ENCODE measurements at regions not wholly inside any gene's neighbourhood (a gene's known extent, or its start where the extent isn't known, plus 50 kb on each side); places are given as distances from the start of the nearest gene placed in this dataset.
A peak's percentile ranks its signal among the peaks of the same experiment; 100 is the strongest.

DNA sequence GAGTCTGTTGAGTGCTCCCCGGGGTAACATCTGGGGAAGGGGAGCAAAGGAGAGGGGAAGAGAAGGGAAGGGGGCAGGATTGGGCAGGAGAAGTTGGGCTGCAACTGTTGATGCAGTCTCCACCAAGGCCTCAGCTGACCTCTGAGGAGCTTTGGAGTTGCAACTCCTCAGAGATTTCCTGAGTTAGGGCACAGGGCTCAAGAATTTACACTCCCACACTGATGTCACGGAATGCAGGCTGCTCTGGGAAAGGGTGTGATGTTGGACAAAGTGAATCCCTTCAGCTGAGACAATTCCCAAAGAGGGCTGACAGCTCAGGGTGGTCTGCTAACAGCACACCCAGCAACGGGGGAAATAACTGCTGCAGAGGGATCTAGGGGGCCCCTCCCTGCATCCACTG lies 295.6 kb downstream of the PCNX1 start:
- DNase-seq (ENCODE audit: low spot score) = no peak

DNA sequence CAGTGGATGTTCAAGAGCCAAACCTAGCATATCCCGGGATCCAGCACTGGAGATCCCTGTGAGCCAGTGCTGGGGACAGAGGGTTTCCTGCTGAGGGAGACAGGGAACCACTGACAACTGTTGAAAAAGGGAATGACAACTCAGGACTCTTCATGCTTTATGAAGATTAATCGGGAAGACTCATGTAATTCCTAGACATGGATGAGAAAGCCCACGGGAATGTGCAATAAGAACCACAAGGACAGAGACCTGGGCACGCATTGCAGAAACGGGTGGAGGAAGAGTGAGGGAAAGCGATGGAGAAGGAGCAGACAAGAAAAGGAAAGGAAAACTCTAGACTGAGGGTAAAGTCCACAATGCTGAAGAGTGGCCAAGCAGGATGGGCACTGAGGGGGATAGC lies 296.0 kb downstream of the PCNX1 start:
- DNase-seq (ENCODE audit: low spot score) = no peak

GRCh38 chr14:71204231-71204630 lies 297.0 kb downstream of the PCNX1 start:
- no peak for DNase-seq (ENCODE audit: low spot score)

- no peak for DNase-seq (ENCODE audit: low spot score)
Measured at GRCh38 chr14:71204768-71205167, 297.5 kb downstream of the PCNX1 start.

DNA sequence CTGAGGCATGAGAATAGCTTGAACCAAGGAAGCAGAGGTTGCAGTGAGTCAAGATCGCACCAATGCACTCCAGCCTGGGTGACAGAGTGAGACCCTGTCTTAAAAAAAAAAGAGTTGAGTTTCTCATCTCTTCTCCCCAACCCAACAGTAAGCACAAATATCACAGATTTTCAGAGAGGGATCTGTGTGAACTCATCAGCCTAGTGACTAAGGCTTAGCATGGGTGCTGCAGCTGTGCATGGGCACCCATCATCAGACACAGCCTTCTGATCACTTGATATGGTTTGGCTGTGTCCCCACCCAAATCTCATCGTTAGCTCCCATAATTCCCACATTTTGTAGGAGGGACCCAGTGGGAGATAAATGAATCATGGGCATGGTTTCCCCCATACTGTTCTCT lies 298.9 kb downstream of the PCNX1 start:
- no peak for DNase-seq (ENCODE audit: low spot score)

GRCh38 chr14:71206766-71207371 lies 299.6 kb downstream of the PCNX1 start:
- DNase-seq (ENCODE audit: low spot score) = no peak

GRCh38 chr14:71208702-71209357 lies 301.6 kb downstream of the PCNX1 start:
- DNase-seq (ENCODE audit: low spot score) = no peak

- DNase-seq (ENCODE audit: low spot score) = no peak
Measured at GRCh38 chr14:71209888-71210287, 302.6 kb downstream of the PCNX1 start.

DNA sequence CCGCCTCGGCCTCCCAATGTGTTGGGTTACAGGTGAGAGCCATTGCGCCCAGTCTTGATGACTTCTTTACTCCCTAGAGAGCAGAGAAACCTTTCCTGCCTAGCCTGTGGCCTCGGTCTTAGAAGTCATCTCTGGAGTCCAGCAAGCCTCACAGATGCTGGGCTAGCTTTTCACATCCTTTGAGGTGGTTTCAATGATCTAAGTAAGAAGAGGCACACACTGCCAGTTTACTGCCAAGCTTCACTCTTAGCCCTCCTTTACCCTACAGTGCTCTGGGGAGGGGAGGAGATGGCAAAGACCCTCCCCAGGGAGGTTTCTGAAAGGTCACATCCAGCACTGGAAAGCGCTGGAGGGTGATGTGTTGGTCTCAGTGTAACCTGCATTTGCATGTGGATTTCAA lies 304.8 kb downstream of the PCNX1 start:
- DNase-seq (ENCODE audit: low spot score) = no peak

DNA sequence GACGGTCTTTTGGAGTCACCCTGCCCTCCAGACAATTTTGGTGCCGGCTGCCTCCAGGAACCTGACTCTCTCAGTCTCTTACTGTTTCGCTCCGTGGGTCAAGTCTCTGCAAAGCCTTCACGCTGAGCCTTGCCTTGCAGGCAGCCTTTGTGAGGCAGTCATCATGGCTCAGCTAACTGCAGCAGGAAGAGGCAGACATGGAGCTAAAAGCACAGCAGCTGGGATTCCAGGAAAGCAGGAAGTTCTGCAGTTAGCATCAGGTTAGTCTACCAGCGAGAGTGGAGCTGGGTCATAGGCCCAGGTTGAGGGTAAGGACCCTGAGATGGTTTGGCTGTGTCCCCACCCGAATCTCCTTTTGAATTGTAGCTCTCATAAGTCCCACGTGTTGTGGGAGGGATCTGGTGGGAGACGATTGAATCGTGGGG lies 305.4 kb downstream of the PCNX1 start:
- DNase-seq (ENCODE audit: low spot score) = no peak

- DNase-seq (ENCODE audit: low spot score) = no peak
Measured at GRCh38 chr14:71214241-71214640, 307.0 kb downstream of the PCNX1 start.

GRCh38 chr14:71220462-71220861 lies 313.2 kb downstream of the PCNX1 start:
- no peak for DNase-seq (ENCODE audit: low spot score)

GRCh38 chr14:71221119-71221518 lies 313.9 kb downstream of the PCNX1 start:
- no peak for DNase-seq (ENCODE audit: low spot score)

DNA sequence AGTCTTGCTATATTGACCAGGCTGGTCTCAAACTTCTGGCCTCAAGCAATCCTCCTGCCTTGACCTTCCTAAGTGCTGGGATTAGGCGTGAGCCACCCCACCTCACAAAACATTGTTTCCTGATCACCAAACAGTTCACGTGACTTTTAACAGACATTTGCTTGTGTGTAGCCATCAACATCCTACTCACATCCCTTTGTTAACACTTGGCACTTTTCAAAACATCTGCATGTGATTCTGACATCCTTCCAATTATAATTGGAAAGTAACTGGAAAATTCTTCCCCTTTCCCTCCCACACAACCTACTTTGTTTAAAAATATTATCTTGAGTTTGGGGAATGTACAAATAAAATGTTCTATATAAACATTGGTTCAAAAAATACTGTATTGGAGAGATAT lies 317.9 kb downstream of the PCNX1 start:
- DNase-seq (ENCODE audit: low spot score) = no peak

- DNase-seq (ENCODE audit: low spot score) = no peak
Measured at GRCh38 chr14:71228711-71229110, 321.5 kb downstream of the PCNX1 start.

- DNase-seq (ENCODE audit: low spot score) = no peak
Measured at GRCh38 chr14:71229875-71230274, 322.6 kb downstream of the PCNX1 start.

DNA sequence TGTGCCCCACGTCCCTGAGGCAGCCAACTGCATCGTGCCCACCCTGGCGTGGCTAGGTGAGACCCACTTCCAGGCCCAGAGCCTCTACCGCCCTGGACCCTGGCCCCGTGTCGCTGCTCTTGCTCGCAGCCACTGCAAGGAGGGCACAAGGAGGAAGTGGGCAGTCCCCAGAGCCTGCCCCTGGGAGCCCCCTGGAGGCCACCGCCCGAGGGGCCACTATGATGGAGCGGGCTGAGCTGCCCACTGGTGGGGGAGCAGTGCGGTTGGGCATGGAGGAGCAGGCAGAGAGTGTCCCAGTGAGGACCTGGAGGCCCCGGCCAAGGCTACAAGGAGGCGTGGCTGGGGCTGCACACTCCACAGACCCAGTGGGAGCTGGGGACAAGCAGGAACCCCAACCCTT lies 323.6 kb downstream of the PCNX1 start:
- DNase-seq (ENCODE audit: low spot score) = no peak

- peak; percentile 63 for DNase-seq (ENCODE audit: low spot score)
Measured at GRCh38 chr14:71231521-71232393, 324.5 kb downstream of the PCNX1 start.

DNA sequence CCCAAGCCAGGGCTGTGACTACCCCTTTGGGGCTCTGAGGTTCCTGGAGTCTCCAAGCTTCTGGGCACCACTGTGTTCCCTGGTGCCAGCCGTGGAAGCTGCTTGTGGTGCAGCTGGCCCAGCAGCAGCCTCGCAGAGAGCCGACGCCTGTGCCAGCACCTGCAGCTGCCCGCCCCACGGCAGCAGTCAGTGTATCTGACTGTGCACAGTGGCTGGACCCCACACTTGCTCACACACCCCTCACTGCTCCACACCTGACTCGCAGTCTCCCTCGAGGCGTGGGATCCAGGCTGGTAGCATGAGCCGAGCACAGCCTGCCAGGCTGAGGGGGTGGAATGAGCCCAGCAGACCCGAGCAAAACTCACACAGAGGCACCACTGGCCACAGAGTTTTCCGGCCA lies 325.2 kb downstream of the PCNX1 start:
- DNase-seq (ENCODE audit: low spot score) = no peak

DNA sequence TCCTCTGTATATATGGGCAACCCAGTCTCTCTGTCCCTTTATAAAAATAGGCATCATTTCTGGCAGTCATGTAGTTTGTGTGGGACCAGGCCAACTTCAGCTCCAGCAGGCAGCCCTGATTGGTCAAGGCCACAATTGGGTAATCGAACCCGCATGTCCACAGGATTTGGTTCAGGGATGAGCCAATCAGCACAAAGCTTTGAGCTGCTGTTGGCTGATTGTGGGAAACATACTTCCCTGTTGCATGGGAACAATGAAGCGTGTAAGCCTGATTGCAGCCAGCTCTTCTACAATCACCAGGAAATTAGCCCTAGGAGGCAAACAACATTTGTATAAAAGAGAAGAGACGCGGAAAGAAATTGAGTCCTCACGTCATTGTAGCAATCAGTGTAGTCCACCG lies 328.6 kb downstream of the PCNX1 start:
- DNase-seq (ENCODE audit: low spot score) = no peak

DNA sequence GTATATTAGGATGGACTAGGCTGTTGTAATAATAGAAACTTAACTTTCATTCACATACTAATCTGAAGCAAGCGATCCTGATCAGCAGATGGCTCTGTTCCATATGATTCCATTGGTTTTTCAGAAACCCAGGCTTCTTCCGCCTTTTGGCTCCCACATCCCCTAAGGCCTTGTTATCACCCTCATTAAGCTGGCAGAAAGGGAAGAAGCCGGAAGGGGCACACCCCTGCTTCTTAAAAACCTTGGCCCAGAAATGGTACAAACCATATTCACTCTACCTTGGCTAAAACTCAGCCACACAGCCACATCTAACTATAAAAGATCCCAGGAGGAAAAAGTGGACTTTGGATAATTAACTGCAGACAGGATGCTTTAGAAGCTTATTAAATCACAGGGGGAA lies 329.2 kb downstream of the PCNX1 start:
- no peak for DNase-seq (ENCODE audit: low spot score)

DNA sequence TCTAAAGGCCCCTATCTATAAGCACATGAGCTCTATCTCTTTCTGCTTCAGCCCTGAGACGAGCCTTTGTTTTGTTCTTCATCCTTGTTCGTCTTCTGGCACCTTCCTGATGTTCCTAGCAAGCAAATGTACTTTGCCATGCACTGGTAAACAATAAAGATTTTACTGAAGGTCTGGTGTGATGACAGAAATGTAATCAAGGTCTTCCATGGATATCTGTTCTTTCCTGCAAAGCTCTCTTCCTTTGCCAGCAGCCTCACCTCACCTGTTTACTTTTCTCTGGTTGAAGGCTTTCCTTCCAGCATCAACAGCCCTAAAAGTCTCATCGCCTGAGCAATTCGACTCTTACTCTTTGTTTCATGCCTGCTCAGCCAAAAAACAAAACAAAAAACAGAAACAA lies 330.3 kb downstream of the PCNX1 start:
- no peak for DNase-seq (ENCODE audit: low spot score)

DNA sequence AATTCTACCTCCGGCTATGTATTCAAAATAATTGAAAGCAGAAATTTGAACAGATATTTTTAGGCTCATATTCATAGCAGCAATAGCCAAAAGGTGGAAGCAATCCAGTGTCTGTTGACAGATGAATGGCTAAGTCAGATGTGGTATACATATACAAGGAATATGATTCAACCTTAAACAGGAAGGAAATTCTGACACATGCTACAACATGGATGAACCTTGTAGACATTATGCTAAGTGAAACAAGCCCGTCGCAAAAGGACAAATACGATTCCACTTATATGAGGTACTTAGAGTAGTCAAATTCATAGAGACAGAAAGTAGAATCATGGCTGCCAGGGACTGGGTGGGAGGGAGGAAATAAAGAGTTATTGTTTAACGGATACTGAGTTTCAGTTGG lies 331.6 kb downstream of the PCNX1 start:
- DNase-seq (ENCODE audit: low spot score) = no peak
